K562 (cell line): ENCODE measurements at regions not wholly inside any gene's neighbourhood (a gene's known extent, or its start where the extent isn't known, plus 50 kb on each side); places are given as distances from the start of the nearest gene placed in this dataset.

Source experiments
- ATAC-seq: fragments of 200-7000 bp; cut with Tn5 transposase; 3 replicates; pipeline ENCODE4 v1.9.1; 2020; ENCODE audit warnings: moderate library complexity
- BruUV-seq: library from RNA; stranded (reverse); fragments of 400-500 nt; replicated peaks from 2 replicates; lab custom pipeline; 2021; lab: Mats Ljungman, UMichigan
- CTCF ChIA-PET: fragments of 300-600 bp; formaldehyde crosslinking; extraction: SDS; loops from one replicate; lab custom pipeline; 2021; ENCODE audit warnings: low intra/inter-chr PET ratio; lab: Yijun Ruan, JAX
- POLR2A ChIA-PET: fragments of 300-600, 350-650 bp; sonication (Branson Sonifier 250); formaldehyde crosslinking; extraction: SDS; loops from one replicate; lab custom pipeline; 2021; ENCODE audit warnings: antibody characterized with exemption, inconsistent platforms; lab: Yijun Ruan, JAX
- DNase-seq, 4 experiments: peaks; one replicate each; pipeline versions ENCODE4 v3.0.0 to v3.0.0-alpha.2; 2011 to 2018; ENCODE audit warnings: low spot score in 3 of 4, mixed read lengths in 3 of 4; ENCODE audit errors: extremely low read depth in 1 of 4
- FAIRE-seq: peaks from 2 replicates; lab custom pipeline; 2011; peaks lifted over from hg19 to GRCh38; lab: Jason Lieb, UNC
- H2AFZ ChIP-seq: 2 replicates; pipeline ENCODE4 v1.6.0; 2011; ENCODE audit warnings: low read depth, low read length, control low read depth, inconsistent platforms
- H3K27ac ChIP-seq: fragments of 200-600 bp; 3 replicates; pipeline ENCODE4 v1.8.0; 2011; ENCODE audit warnings: low read depth, mild to moderate bottlenecking, control low read depth, inconsistent platforms, low read length, moderate library complexity, mixed read lengths; ENCODE audit errors: extremely low read depth
- H3K27me3 ChIP-seq, 2 experiments: fragments of 300-600 bp in 1 of 2; 2 replicates in 1 of 2; 3 replicates in 1 of 2; pipeline versions ENCODE4 v1.6.0 to v1.8.0; 2011; ENCODE audit warnings: inconsistent platforms in 2 of 2, low read length in 2 of 2, mild to moderate bottlenecking in 1 of 2, mixed read lengths in 1 of 2, moderate library complexity in 1 of 2; ENCODE audit not compliant: control insufficient read depth in 2 of 2, insufficient read depth in 2 of 2
- H3K36me3 ChIP-seq: fragments of 300-600 bp; 3 replicates; pipeline ENCODE4 v1.8.0; 2011; ENCODE audit warnings: mild to moderate bottlenecking, low read length, inconsistent platforms; ENCODE audit not compliant: control insufficient read depth, insufficient read depth
- H3K4me1 ChIP-seq, 2 experiments: fragments of 200-600 bp in 1 of 2; replicated peaks in 1 of 2; 2 replicates in 1 of 2; 3 replicates in 1 of 2; pipeline versions ENCODE4 v1.5.1 to v1.8.0; 2011; ENCODE audit warnings: inconsistent platforms in 2 of 2, low read length in 2 of 2, mild to moderate bottlenecking in 1 of 2, mixed read lengths in 1 of 2, moderate library complexity in 1 of 2; ENCODE audit not compliant: control insufficient read depth in 2 of 2, insufficient read depth in 2 of 2
- H3K4me2 ChIP-seq: 2 replicates; pipeline ENCODE4 v1.6.1; 2011; ENCODE audit warnings: low read length, control low read depth, inconsistent platforms, mixed read lengths; ENCODE audit not compliant: insufficient read depth
- H3K4me3 ChIP-seq: fragments of 200-600 bp; sonication (generic), shearing (Covaris generic); 2 replicates; pipeline ENCODE4 v1.5.1; 2016; ENCODE audit warnings: control low read depth, inconsistent platforms
- H3K79me2 ChIP-seq: fragments of 200-600 bp; 3 replicates; pipeline ENCODE4 v1.8.0; 2011; ENCODE audit warnings: low read length, inconsistent platforms; ENCODE audit not compliant: control insufficient read depth, insufficient read depth
- H3K9ac ChIP-seq, 2 experiments: 2 replicates each; pipeline versions ENCODE4 v1.6.0 to v1.6.1; 2011; ENCODE audit warnings: low read depth in 2 of 2, low read length in 2 of 2, control low read depth in 1 of 2, inconsistent platforms in 1 of 2, mild to moderate bottlenecking in 1 of 2, mixed read lengths in 1 of 2; ENCODE audit not compliant: insufficient read depth in 1 of 2
- H3K9me1 ChIP-seq: one replicate; pipeline ENCODE4 v1.6.0; 2011; ENCODE audit warnings: inconsistent platforms, mild to moderate bottlenecking, low read length, moderate library complexity; ENCODE audit not compliant: control insufficient read depth, insufficient read depth
- H3K9me3 ChIP-seq: replicated peaks from 2 replicates; pipeline ENCODE4 v1.5.1; 2011; ENCODE audit warnings: low read depth, low read length, inconsistent platforms; ENCODE audit not compliant: control insufficient read depth, insufficient read depth
- H4K20me1 ChIP-seq: replicated peaks from 2 replicates; pipeline ENCODE4 v1.6.1; 2011; ENCODE audit warnings: low read length, inconsistent platforms, mixed read lengths; ENCODE audit not compliant: control insufficient read depth, insufficient read depth
- CREBBP ChIP-seq: IDR thresholded peaks from one replicate; pipeline ENCODE4 v1.6.1; 2012; ENCODE audit warnings: low read depth, mild to moderate bottlenecking, control low read depth, inconsistent platforms, low read length
- LARP7 ChIP-seq: fragments of 450-650 bp; IDR thresholded peaks from 2 replicates; pipeline ENCODE4 v1.6.1; 2016
- MAFG ChIP-seq: fragments of 450-650 bp; conservative IDR thresholded peaks from 2 replicates; pipeline ENCODE4 v1.6.1; 2016; ENCODE audit warnings: missing genetic modification characterization, missing compliant biosample characterization
- ZNF695 ChIP-seq: fragments of 450-650 bp; formaldehyde crosslinking; IDR thresholded peaks from 2 replicates; pipeline ENCODE4 v1.4.0; 2020; ENCODE audit warnings: mild to moderate bottlenecking, moderate library complexity
- WGBS: fragments of 100-300 bp; shearing (Covaris generic); methylation state at CpG from one replicate; pipeline ENCODE4 v1.1.6; 2016; ENCODE audit warnings: low coverage, mixed read lengths; ENCODE audit not compliant: insufficient coverage; ENCODE audit errors: missing lambda C conversion rate; 5-methylcytosine and 5-hydroxymethylcytosine counted together
- in situ Hi-C: fragments of 300-500 bp; cut with MboI; formaldehyde crosslinking; loops from 4 replicates; pipeline ENCODE4 v1.15.0; 2018; ENCODE audit warnings: inconsistent platforms, mixed read lengths
- intact Hi-C: fragments of 100-400 bp; cut with micrococcal nuclease; formaldehyde crosslinking; loops from 2 replicates; pipeline ENCODE4 v1.14.2; 2022
- TF ChIP-seq, protein P1 (sequence below): fragments of 250-450 bp; sonication (Bioruptor Pico); IDR thresholded peaks from 2 replicates; pipeline ENCODE4 v1.5.0; 2022; ENCODE audit warnings: mild to moderate bottlenecking
- TF ChIP-seq, protein P2 (sequence below), 2 experiments: IDR thresholded peaks in 1 of 2; conservative IDR thresholded peaks in 1 of 2; 2 replicates each; pipeline ENCODE4 v1.6.1; 2016; ENCODE audit warnings: low read depth in 2 of 2, mild to moderate bottlenecking in 1 of 2, missing compliant biosample characterization in 1 of 2, missing genetic modification characterization in 1 of 2, moderate library complexity in 1 of 2

DNA sequence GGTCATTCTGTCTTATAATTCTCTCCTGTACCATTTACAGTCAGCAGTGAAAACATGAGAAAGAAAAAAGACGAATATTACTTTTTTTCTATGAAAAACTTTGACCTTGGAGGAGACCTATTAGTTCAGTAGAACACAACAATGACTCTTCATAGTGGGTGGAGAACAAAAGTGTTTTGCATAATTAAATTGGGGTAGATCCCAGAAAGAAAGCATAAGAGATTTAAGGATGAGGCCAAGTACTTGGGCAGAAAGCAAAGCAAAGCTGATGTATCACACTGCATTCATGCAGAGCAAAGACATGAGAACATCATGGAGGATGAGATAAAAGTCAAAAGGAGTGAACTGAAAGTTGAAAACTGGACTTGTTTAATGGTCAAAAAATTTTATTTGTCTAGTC, 1273.4 kb downstream of the ROBO2 start:
- POLR2A ChIA-PET, result no interaction called here
- Histone ChIP-seq H3K4me2 (no peak overlapping the region), H3K27ac (no peak overlapping the region), H3K4me3 (no peak overlapping the region), H3K36me3 (no peaks in the 10 kb centered on the region), H3K79me2 (no peaks in the 10 kb centered on the region), H4K20me1 (no peaks in the 10 kb centered on the region), H3K9me1 (no peaks in the 10 kb centered on the region), H3K27me3 (no peaks in the 10 kb centered on the region), H3K4me1 (no peaks in the 10 kb centered on the region), H2AFZ (no peak overlapping the region), H3K9ac (no peak overlapping the region), H3K9me3 (no peaks in the 10 kb centered on the region)
- intact Hi-C loops, result no loop called here
- TF ChIP-seq, protein P1, sequence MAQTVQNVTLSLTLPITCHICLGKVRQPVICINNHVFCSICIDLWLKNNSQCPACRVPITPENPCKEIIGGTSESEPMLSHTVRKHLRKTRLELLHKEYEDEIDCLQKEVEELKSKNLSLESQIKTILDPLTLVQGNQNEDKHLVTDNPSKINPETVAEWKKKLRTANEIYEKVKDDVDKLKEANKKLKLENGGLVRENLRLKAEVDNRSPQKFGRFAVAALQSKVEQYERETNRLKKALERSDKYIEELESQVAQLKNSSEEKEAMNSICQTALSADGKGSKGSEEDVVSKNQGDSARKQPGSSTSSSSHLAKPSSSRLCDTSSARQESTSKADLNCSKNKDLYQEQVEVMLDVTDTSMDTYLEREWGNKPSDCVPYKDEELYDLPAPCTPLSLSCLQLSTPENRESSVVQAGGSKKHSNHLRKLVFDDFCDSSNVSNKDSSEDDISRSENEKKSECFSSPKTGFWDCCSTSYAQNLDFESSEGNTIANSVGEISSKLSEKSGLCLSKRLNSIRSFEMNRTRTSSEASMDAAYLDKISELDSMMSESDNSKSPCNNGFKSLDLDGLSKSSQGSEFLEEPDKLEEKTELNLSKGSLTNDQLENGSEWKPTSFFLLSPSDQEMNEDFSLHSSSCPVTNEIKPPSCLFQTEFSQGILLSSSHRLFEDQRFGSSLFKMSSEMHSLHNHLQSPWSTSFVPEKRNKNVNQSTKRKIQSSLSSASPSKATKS (CRISPR knock-in tag), result no peak
- TF ChIP-seq ZNF695, result no peak
- TF ChIP-seq MAFG (tag), result no peak
- TF ChIP-seq, protein P2, sequence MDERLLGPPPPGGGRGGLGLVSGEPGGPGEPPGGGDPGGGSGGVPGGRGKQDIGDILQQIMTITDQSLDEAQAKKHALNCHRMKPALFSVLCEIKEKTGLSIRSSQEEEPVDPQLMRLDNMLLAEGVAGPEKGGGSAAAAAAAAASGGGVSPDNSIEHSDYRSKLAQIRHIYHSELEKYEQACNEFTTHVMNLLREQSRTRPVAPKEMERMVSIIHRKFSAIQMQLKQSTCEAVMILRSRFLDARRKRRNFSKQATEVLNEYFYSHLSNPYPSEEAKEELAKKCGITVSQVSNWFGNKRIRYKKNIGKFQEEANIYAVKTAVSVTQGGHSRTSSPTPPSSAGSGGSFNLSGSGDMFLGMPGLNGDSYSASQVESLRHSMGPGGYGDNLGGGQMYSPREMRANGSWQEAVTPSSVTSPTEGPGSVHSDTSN (CRISPR knock-in tag; IDR thresholded peaks at IDR 0.05; ENCODE audit: low read depth), result no peak
- TF ChIP-seq, protein P2 (tag; conservative IDR thresholded peaks at IDR 0.05; ENCODE audit: low read depth), result no peak
- TF ChIP-seq LARP7, result no peak
- TF ChIP-seq CREBBP, result no peak
- no TSS peak for BruUV-seq
- ATAC-seq (no peak), FAIRE-seq (no peak), DNase-seq (no peak)
- in situ Hi-C loops, result no loop called here
- CTCF ChIA-PET, result no interaction called here
- 0% methylated on average over 1 of the region's 1 CpG for WGBS
